ENCODE measurements at regions not wholly inside any gene's neighbourhood (a gene's known extent, or its start where the extent isn't known, plus 50 kb on each side); places are given as distances from the start of the nearest gene placed in this dataset.

- 45% methylated on average over 2 of the region's 2 CpGs for WGBS
- intact Hi-C loops (cut with DNase I) = no loop called here
- H3K27ac ChIP-seq (ENCODE audit: low read length) = no peak overlapping the region
- no peak overlapping the region for H3K4me3 ChIP-seq (ENCODE audit: low read length)
- no peaks in the 10 kb centered on the region for H3K27me3 ChIP-seq (ENCODE audit: control insufficient read depth, insufficient read depth)
- DNase-seq (no peak), ATAC-seq (no peak)
- H3K9me3 ChIP-seq (ENCODE audit: control insufficient read depth, low read length) = no peaks in the 10 kb centered on the region
- H3K4me1 ChIP-seq (ENCODE audit: control insufficient read depth, insufficient read depth, low read length) = no peaks in the 10 kb centered on the region
Measured at GRCh38 chr1:89464008-89464407, 60.6 kb upstream of the LRRC8B start.

GRCh38 chr1:89465201-89465600 lies 59.4 kb upstream of the LRRC8B start:
- no peak overlapping the region for H3K4me3 ChIP-seq (ENCODE audit: low read length)
- no peaks in the 10 kb centered on the region for H3K4me1 ChIP-seq (ENCODE audit: control insufficient read depth, insufficient read depth, low read length)
- WGBS = 100% methylated on average over 1 of the region's 1 CpG
- no peak for ATAC-seq
- no peak for DNase-seq
- H3K27ac ChIP-seq (ENCODE audit: low read length) = no peak overlapping the region
- no peaks in the 10 kb centered on the region for H3K27me3 ChIP-seq (ENCODE audit: control insufficient read depth, insufficient read depth)
- intact Hi-C loops (cut with DNase I) = no loop called here
- no peaks in the 10 kb centered on the region for H3K9me3 ChIP-seq (ENCODE audit: control insufficient read depth, low read length)

- intact Hi-C loops (cut with DNase I) = no loop called here
- Histone ChIP-seq H3K4me3 (ENCODE audit: low read length) (no peak overlapping the region), H3K9me3 (ENCODE audit: control insufficient read depth, low read length) (no peaks in the 10 kb centered on the region), H3K4me1 (ENCODE audit: control insufficient read depth, insufficient read depth, low read length) (no peaks in the 10 kb centered on the region), H3K27me3 (ENCODE audit: control insufficient read depth, insufficient read depth) (no peaks in the 10 kb centered on the region), H3K27ac (ENCODE audit: low read length) (no peak overlapping the region)
- 64% methylated on average over 6 of the region's 6 CpGs for WGBS
- ATAC-seq (no peak), DNase-seq (no peak)
Measured at GRCh38 chr1:89466307-89466930, 58.2 kb upstream of the LRRC8B start.

GRCh38 chr1:89472253-89472652 lies 52.4 kb upstream of the LRRC8B start:
- no peaks in the 10 kb centered on the region for H3K27me3 ChIP-seq (ENCODE audit: control insufficient read depth, insufficient read depth)
- H3K9me3 ChIP-seq (ENCODE audit: control insufficient read depth, low read length) = no peaks in the 10 kb centered on the region
- no peak for ATAC-seq
- intact Hi-C loops (cut with DNase I) = no loop called here
- DNase-seq = no peak
- no peak overlapping the region for H3K27ac ChIP-seq (ENCODE audit: low read length)
- 96% methylated on average over 1 of the region's 1 CpG for WGBS
- H3K4me1 ChIP-seq (ENCODE audit: control insufficient read depth, insufficient read depth, low read length) = no peaks in the 10 kb centered on the region
- H3K4me3 ChIP-seq (ENCODE audit: low read length) = no peak overlapping the region

- ATAC-seq (no peak), DNase-seq (no peak)
- no peak overlapping the region for H3K27ac ChIP-seq (ENCODE audit: low read length)
- 88% methylated on average over 3 of the region's 3 CpGs for WGBS
- no peaks in the 10 kb centered on the region for H3K9me3 ChIP-seq (ENCODE audit: control insufficient read depth, low read length)
- H3K27me3 ChIP-seq (ENCODE audit: control insufficient read depth, insufficient read depth) = no peaks in the 10 kb centered on the region
- no peaks in the 10 kb centered on the region for H3K4me1 ChIP-seq (ENCODE audit: control insufficient read depth, insufficient read depth, low read length)
- intact Hi-C loops (cut with DNase I) = no loop called here
- H3K4me3 ChIP-seq (ENCODE audit: low read length) = no peak overlapping the region
Measured at GRCh38 chr1:89472886-89473417, 51.7 kb upstream of the LRRC8B start.
